Loucy (cell line): ENCODE measurements at regions not wholly inside any gene's neighbourhood (a gene's known extent, or its start where the extent isn't known, plus 50 kb on each side); places are given as distances from the start of the nearest gene placed in this dataset.

Experiments used
- H2AFZ ChIP-seq: fragments of 200-600 bp; sonication (generic); 2 replicates; pipeline ENCODE4 v1.6.0; 2016; ENCODE audit warnings: antibody characterized with exemption, mild to moderate bottlenecking, low read length, moderate library complexity
- H3F3A ChIP-seq: fragments of 200-600 bp; 2 replicates; pipeline ENCODE4 v1.6.0; 2016; ENCODE audit warnings: antibody characterized with exemption, low read depth, mild to moderate bottlenecking
- H3K27me3 ChIP-seq: fragments of 200-600 bp; sonication (generic); 2 replicates; pipeline ENCODE4 v1.6.1; 2014; ENCODE audit warnings: low read length, mild to moderate bottlenecking; ENCODE audit not compliant: insufficient read depth, poor library complexity, severe bottlenecking
- H3K36me3 ChIP-seq: fragments of 200-600 bp; sonication (generic); 2 replicates; pipeline ENCODE4 v1.6.1; 2016; ENCODE audit warnings: low read length; ENCODE audit not compliant: insufficient read depth
- H3K4me1 ChIP-seq: fragments of 200-600 bp; sonication (generic); 2 replicates; pipeline ENCODE4 v1.5.1; 2014; ENCODE audit warnings: low read length, mild to moderate bottlenecking; ENCODE audit not compliant: insufficient read depth, poor library complexity, severe bottlenecking
- H3K4me2 ChIP-seq: fragments of 200-600 bp; sonication (generic); 2 replicates; pipeline ENCODE4 v1.6.0; 2014; ENCODE audit warnings: antibody characterized with exemption, low read length, low read depth, mild to moderate bottlenecking; ENCODE audit not compliant: poor library complexity, severe bottlenecking
- H3K4me3 ChIP-seq: fragments of 200-600 bp; sonication (generic); 2 replicates; pipeline ENCODE4 v1.5.1; 2014; ENCODE audit warnings: low read length, mild to moderate bottlenecking, mixed read lengths; ENCODE audit not compliant: poor library complexity, severe bottlenecking
- H3K79me2 ChIP-seq: fragments of 200-600 bp; sonication (generic); 2 replicates; pipeline ENCODE4 v1.6.1; 2014; ENCODE audit warnings: low read length; ENCODE audit not compliant: insufficient read depth
- H3K9ac ChIP-seq: fragments of 200-600 bp; sonication (generic); 2 replicates; pipeline ENCODE4 v1.6.0; 2014; ENCODE audit warnings: mild to moderate bottlenecking, low read depth, low read length, moderate library complexity; ENCODE audit not compliant: poor library complexity, severe bottlenecking
- H3K9me2 ChIP-seq: fragments of 200-600 bp; sonication (generic); replicated peaks from 2 replicates; pipeline ENCODE4 v1.6.1; 2016; ENCODE audit warnings: low read depth, low read length, mixed read lengths
- H3K9me3 ChIP-seq: fragments of 200-600 bp; sonication (generic); 2 replicates; pipeline ENCODE4 v1.6.1; 2014; ENCODE audit warnings: mild to moderate bottlenecking, antibody characterized with exemption, low read length, low read depth; ENCODE audit not compliant: insufficient read depth
- H4K20me1 ChIP-seq: fragments of 200-600 bp; sonication (generic); 2 replicates; pipeline ENCODE4 v1.6.0; 2014; ENCODE audit warnings: antibody characterized with exemption, low read length, mild to moderate bottlenecking; ENCODE audit not compliant: insufficient read depth, poor library complexity, severe bottlenecking
- CTCF ChIP-seq: fragments of 200-600 bp; sonication (generic); conservative IDR thresholded peaks from 2 replicates; pipeline ENCODE4 v1.5.1; 2014; ENCODE audit warnings: mild to moderate bottlenecking, antibody characterized with exemption, low read length
- EZH2phosphoT487 ChIP-seq: fragments of 200-600 bp; IDR thresholded peaks from 2 replicates; pipeline ENCODE4 v1.6.1; 2018; ENCODE audit warnings: antibody characterized with exemption, mild to moderate bottlenecking, moderate library complexity, borderline replicate concordance

GRCh38 chr11:106275151-106275550 lies 197.7 kb downstream of the AASDHPPT start:
- H3K4me2 ChIP-seq, result no peak overlapping the region
- no peaks in the 10 kb centered on the region for H4K20me1 ChIP-seq
- H3K9me2 ChIP-seq, result no peaks in the 10 kb centered on the region
- no peaks in the 10 kb centered on the region for H3K79me2 ChIP-seq
- no peaks in the 10 kb centered on the region for H3K27me3 ChIP-seq
- no peaks in the 10 kb centered on the region for H3F3A ChIP-seq
- no peaks in the 10 kb centered on the region for H3K9me3 ChIP-seq
- no peaks in the 10 kb centered on the region for H3K4me1 ChIP-seq
- H3K4me3 ChIP-seq, result no peak overlapping the region
- H2AFZ ChIP-seq, result no peak overlapping the region
- no peak overlapping the region for H3K9ac ChIP-seq
- no peak for TF ChIP-seq CTCF
- no peak for TF ChIP-seq EZH2phosphoT487
- H3K36me3 ChIP-seq, result no peaks in the 10 kb centered on the region

- no peak overlapping the region for H3K4me3 ChIP-seq
- H3K9me2 ChIP-seq, result no peaks in the 10 kb centered on the region
- H3F3A ChIP-seq, result no peaks in the 10 kb centered on the region
- H2AFZ ChIP-seq, result no peak overlapping the region
- H3K27me3 ChIP-seq, result no peaks in the 10 kb centered on the region
- no peaks in the 10 kb centered on the region for H4K20me1 ChIP-seq
- no peaks in the 10 kb centered on the region for H3K79me2 ChIP-seq
- no peak overlapping the region for H3K4me2 ChIP-seq
- TF ChIP-seq CTCF, result no peak
- no peak overlapping the region for H3K9ac ChIP-seq
- H3K9me3 ChIP-seq, result no peaks in the 10 kb centered on the region
- H3K36me3 ChIP-seq, result no peaks in the 10 kb centered on the region
- no peaks in the 10 kb centered on the region for H3K4me1 ChIP-seq
Measured at GRCh38 chr11:106276126-106276525, 198.7 kb downstream of the AASDHPPT start.

GRCh38 chr11:106276859-106277436 lies 199.5 kb downstream of the AASDHPPT start:
- no peak overlapping the region for H3K4me3 ChIP-seq
- H3K9ac ChIP-seq, result no peak overlapping the region
- no peaks in the 10 kb centered on the region for H3K36me3 ChIP-seq
- H3F3A ChIP-seq, result no peaks in the 10 kb centered on the region
- H3K9me2 ChIP-seq, result no peaks in the 10 kb centered on the region
- TF ChIP-seq EZH2phosphoT487 (no peak), CTCF (peak; percentile 42)
- H2AFZ ChIP-seq, result no peak overlapping the region
- no peaks in the 10 kb centered on the region for H3K27me3 ChIP-seq
- H3K4me1 ChIP-seq, result no peaks in the 10 kb centered on the region
- no peaks in the 10 kb centered on the region for H3K79me2 ChIP-seq
- H4K20me1 ChIP-seq, result no peaks in the 10 kb centered on the region
- H3K9me3 ChIP-seq, result no peaks in the 10 kb centered on the region
- no peak overlapping the region for H3K4me2 ChIP-seq
